ENCODE measurements at regions not wholly inside any gene's neighbourhood (a gene's known extent, or its start where the extent isn't known, plus 50 kb on each side); places are given as distances from the start of the nearest gene placed in this dataset.

GRCh38 chr11:109165035-109165434, 257.0 kb upstream of the C11orf87 start:
- no peak for DNase-seq (ENCODE audit: low read depth, low spot score)

DNA sequence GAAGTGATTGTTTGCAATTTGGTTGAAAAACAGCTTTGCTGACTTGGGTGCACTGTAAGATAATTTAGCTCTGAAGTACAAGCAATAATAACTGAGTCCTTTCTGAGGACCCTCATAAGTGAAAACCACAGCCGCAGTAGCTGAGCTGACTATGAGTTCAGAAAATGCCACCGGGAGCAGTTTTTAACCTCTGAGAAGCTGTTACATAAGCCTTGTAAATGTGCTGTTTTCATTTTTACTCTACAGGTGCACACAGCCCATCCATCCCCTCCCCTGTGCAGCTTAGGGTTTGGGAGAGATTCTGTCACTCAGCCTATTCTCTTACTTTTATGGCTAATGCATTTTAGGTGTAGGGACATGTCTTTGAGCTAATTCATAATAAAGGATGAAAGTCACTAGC, 255.5 kb upstream of the C11orf87 start:
- DNase-seq (ENCODE audit: low read depth, low spot score): no peak

DNA sequence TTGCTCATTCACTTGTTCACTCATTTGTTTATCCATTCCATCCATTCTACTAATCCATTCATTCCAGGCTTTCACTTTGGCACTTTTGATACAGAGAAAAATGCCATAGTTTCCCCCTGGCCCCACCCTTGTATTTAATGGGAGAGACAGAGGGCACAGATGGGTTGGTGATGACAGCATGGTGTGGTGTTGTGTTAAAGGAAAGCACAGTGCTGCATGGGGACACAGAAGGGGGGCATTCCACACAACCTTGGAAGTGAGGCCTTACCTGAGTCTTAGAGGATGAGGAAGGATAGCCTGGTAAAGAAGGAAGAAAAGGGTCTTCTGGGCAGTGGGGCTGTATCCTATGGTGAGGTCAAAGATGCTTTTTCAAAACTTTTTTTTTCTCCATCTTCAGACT, 248.5 kb upstream of the C11orf87 start:
- DNase-seq (ENCODE audit: low read depth, low spot score): no peak

GRCh38 chr11:109184376-109184775, 237.6 kb upstream of the C11orf87 start:
- no peak for DNase-seq (ENCODE audit: low read depth, low spot score)

DNA sequence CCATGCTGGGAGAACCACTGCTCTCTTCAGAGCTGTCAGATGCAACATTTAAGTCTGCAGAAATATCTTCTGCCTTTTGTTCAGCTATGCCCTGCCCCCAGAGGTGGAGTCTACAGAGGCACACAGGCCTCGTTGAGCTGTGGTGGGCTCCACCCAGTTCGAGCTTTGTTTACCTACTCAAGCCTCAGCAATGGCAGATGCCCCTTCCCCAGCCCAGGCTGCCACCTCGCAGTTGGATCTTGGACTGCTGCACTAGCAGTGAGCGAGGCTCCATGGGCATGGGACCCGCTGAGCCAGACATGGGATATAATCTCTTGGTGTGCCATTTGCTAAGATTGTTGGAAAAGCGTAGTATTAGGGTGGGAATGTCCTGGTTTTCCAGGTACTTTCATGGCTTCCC, 229.1 kb upstream of the C11orf87 start:
- DNase-seq (ENCODE audit: low read depth, low spot score): no peak

DNA sequence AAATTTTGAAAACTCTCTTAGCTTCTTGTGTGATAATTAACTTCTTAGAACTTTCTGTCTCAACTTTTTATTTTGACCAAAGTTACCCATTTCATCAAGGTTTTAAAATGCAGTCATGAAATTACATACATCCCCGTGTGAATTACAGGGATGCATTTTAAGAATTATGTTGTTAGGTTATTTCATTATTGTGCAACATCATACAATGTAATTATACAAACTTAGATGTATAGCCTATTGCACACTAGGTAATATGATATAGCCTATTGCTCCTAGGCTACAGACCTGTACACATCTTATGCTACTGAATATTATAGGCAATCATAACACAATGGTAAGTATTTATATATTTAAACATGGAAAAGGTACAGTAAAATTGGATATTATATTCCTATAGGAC, 228.1 kb upstream of the C11orf87 start:
- DNase-seq (ENCODE audit: low read depth, low spot score): no peak

- no peak for DNase-seq (ENCODE audit: low read depth, low spot score)
Observed at GRCh38 chr11:109196016-109196415, 226.0 kb upstream of the C11orf87 start.

DNA sequence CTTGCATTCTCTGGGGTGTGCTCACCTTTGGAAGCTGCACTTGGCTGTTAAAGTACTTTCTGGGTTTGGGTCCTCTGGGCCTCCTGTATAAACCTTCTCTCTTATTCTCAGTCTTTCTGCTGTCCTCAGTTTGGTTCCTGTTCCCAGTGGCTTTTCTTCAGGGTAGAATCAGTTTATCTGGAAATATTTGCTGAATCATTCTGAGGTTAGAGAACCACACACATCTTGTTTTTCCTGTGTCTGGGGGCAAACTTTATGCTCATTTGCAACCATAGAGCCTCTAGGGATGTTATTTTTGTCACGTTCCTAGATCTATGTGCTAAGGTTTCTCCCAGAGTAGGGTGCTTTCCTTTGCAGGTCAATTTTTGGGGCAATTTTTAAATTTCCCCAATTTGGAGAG, 224.3 kb upstream of the C11orf87 start:
- DNase-seq (ENCODE audit: low read depth, low spot score): no peak

DNA sequence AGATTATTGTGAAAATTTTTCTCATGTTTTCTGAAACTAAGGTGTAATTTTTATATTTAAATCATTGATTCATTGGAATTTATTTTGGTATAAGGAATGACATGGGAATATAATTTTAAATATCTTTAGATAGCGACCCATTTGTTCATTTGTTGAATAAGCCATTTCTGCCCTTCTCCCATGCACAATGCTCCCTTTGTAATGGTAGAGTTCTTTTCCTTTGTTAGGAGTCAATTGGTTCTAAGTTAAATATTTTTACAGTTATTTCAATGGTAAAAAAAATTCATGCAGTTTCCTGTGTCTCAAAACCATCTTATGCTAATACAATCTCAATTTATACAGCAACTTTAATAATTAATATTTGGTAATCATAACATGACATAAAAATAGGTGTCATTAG, 218.8 kb upstream of the C11orf87 start:
- DNase-seq (ENCODE audit: low read depth, low spot score): no peak

GRCh38 chr11:109205312-109205711, 216.7 kb upstream of the C11orf87 start:
- DNase-seq (ENCODE audit: low read depth, low spot score): no peak

GRCh38 chr11:109208121-109208520, 213.9 kb upstream of the C11orf87 start:
- no peak for DNase-seq (ENCODE audit: low read depth, low spot score)

DNA sequence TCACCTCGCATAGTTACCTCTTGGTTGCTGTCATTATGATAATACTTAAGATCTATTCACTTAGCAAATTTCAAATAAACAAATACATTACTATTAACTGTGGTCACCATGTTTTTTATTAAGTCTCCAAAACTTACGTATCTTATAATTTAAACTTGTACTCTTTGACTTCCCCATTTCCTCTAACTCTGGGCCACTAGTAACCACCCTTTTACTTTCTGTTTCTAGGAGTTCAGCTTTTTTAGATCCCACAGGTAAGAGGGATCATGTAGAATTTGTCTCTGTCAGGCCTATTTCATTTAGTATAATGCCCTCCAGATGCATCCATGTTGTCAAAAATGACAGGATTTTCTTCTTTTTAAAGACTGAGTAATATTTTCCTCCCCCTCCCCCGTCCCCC, 212.4 kb upstream of the C11orf87 start:
- DNase-seq (ENCODE audit: low read depth, low spot score): no peak

- no peak for DNase-seq (ENCODE audit: low read depth, low spot score)
Observed at GRCh38 chr11:109221190-109221589, 200.8 kb upstream of the C11orf87 start.

GRCh38 chr11:109222761-109223160, 199.2 kb upstream of the C11orf87 start:
- no peak for DNase-seq (ENCODE audit: low read depth, low spot score)

DNA sequence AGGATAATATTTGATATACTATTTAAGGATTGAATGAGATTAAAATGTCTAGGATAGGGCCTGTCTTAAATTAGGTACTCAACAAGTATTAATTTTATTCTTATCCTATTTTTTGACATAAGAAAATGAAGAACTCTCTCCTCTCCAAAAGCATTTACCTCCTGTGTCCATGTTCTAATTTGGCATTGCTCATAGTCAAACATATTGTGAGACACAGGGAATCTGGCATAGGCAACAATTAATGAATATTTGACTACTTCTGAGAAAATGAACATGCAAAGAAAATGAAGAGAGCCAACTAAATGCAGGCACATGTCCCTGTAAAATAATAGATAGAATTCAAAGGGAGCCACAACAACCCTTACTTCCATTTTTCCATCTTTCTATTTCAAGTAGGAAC, 198.5 kb upstream of the C11orf87 start:
- no peak for DNase-seq (ENCODE audit: low read depth, low spot score)

DNA sequence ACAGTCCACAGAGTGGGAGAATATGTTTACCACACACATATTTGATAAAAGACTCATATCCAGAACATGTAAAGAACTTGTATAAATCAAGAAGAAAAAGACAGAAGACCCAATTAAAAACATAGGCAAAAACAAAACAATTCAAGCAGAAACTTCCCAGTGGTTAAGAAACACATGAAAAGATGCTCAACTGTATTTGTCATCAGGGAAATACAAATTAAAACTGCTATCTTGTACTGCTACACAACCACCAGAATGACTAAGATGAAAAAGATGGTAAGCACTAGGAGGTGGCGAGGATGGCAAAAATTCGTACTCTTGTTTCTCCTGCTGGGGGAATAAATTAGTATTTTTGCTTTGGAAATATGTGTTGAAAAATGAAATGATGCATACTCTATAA, 192.3 kb upstream of the C11orf87 start:
- no peak for DNase-seq (ENCODE audit: low read depth, low spot score)

DNA sequence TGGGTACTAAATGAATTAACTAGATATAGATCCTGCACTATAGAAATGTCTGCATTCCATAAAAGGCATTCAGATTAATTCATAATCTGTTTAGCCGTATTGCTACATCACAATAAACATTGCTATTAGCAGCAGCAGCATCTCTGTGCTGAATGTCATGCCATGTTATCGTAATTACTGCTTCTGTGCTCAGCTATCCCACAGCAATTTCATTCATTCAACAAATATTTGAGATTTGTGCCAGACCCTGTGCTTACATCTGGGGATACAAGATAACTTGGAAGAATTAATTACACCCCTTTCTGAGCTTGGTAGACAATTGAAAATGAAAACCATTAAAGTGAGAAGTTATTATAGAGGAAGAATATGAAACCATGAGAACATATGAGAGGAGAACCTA, 185.8 kb upstream of the C11orf87 start:
- DNase-seq (ENCODE audit: low read depth, low spot score): no peak

- DNase-seq (ENCODE audit: low read depth, low spot score): no peak
Observed at GRCh38 chr11:109236696-109237095, 185.3 kb upstream of the C11orf87 start.

GRCh38 chr11:109237636-109238035, 184.4 kb upstream of the C11orf87 start:
- no peak for DNase-seq (ENCODE audit: low read depth, low spot score)

DNA sequence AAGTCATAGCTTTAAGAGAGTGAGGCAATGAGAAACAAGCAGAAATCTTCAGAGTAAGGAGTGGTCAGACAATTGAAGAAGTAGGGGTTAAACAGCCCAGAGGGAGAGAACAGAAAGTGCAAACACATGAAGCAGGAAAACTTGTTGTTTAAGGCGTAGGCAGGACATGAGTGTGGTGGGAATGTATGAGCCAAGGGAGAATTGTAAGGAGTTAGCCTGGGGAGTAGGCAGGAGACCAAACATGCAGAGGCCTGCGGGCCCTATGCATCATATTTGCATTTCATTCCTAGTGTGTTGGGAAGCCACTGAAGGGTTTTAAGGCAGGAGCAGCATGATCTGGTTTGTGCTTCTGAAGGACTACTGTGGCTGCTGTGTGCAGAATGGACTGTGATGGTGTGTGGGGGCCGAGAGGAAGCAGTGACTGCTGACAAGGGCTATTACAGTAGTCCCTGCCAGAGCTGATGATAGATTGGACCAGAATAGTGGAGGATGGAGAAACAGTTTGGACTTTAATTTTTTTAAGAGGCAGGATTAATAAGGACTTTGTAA, 179.9 kb upstream of the C11orf87 start:
- peak; percentile 6 for DNase-seq (ENCODE audit: low read depth, low spot score)

DNA sequence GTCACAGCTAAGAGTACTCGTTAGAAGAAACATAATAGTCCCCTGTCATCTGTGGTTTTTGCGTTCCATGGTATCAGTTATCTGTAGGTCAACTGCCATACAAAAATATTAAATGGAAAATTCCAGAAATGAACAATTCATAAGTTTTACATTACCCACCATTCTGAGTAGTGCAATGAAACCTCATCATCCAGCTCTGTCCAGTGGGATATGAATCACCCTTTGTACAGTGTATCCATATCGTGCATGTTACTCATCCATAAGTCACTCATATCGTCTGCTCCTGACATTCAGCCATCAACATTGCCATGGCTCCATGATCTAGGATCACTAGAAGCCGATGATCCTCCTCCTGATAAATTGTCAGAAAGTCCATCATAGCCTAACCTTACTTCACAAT, 174.9 kb upstream of the C11orf87 start:
- DNase-seq (ENCODE audit: low read depth, low spot score): no peak

DNA sequence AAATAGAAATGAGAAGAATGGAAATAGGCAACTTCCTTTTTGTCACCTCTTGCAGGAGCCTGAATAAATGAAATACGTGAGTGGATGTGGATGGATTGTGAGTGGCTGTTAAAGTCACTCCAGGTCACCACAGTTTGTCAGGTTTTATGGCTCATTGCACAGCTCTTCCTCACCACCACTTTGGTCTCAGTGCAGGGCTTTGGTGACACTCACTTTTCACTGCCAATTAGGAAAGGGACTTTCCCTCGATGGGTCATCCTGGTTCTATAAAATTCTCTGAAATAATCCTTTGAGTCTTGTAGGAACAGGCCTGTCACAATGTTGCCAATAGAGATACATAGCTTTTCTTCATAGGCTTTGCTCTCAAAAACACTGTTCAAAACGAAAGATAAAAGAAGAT, 172.4 kb upstream of the C11orf87 start:
- DNase-seq (ENCODE audit: low read depth, low spot score): no peak

DNA sequence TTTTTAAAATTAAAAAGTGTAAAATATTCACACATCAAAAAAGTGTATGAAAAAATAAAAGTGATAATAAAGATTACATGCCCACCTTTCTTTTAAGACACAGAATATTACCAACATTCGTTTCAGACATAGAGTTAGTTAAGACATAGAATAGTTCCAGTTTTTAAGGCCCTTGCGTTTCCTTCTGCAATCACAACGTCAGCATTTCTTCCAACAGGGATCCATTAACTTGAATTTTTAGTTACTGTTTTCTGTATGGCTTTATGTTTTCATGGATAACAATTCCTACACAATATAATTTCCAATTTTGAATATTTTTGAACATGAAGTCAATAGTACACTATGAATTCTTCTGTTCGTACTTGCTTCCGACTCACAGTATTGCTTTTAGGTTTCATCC, 170.8 kb upstream of the C11orf87 start:
- no peak for DNase-seq (ENCODE audit: low read depth, low spot score)

DNA sequence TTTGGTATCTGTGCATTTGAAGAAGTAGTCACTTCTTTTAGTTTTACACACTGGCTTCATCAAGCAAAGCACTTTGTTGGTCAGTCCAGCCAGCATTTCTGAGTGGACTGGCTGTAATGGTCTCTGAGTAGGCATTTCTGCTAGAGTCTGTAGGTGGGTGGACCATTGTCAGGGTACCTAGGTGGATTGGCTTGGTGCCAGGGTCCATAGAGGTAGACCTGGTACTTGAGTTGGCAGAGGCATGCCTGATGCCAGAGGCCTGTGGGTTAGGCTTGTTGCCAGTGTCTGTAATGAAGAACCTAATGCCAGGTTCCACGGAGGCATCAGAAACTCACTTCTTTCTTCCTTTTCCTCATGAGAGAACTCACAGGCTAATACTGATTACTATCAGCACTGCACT, 157.9 kb upstream of the C11orf87 start:
- DNase-seq (ENCODE audit: low read depth, low spot score): no peak

All from ELF-1 (cell line).